Left lung (tissue), 4 donors: ENCODE measurements at regions not wholly inside any gene's neighbourhood (a gene's known extent, or its start where the extent isn't known, plus 50 kb on each side); places are given as distances from the start of the nearest gene placed in this dataset.

Experiments used
- ATAC-seq: fragments of 200-7000 bp; cut with Tn5 transposase; one replicate; pipeline ENCODE4 v1.9.1; 2020; ENCODE audit warnings: moderate library complexity
- DNase-seq, 4 donors: peaks; one replicate each; pipeline ENCODE4 v3.0.0-alpha.2; 2013 to 2020
- H3K27ac ChIP-seq, 2 donors: fragments of 200-600 bp; sonication (generic) in 1 of 2; one replicate each; pipeline versions ENCODE4 v1.5.0 to v1.8.0; 2020 to 2021
- H3K27me3 ChIP-seq, 2 donors: fragments of 200-600 bp; sonication (generic) in 1 of 2; one replicate each; pipeline versions ENCODE4 v1.5.0 to v1.8.0; 2020 to 2021
- H3K36me3 ChIP-seq, 2 donors: fragments of 200-600 bp; sonication (generic) in 1 of 2; one replicate each; pipeline versions ENCODE4 v1.5.0 to v1.8.0; 2020 to 2021
- H3K4me1 ChIP-seq, 2 donors: fragments of 200-600 bp; one replicate each; pipeline ENCODE4 v1.8.0; 2021
- H3K4me3 ChIP-seq, 2 donors: fragments of 200-600 bp; sonication (generic) in 1 of 2; one replicate each; pipeline versions ENCODE4 v1.5.0 to v1.8.0; 2020 to 2021; ENCODE audit warnings: mild to moderate bottlenecking in 1 of 2
- H3K9me3 ChIP-seq, 2 donors: fragments of 200-600 bp; sonication (generic) in 1 of 2; one replicate each; pipeline versions ENCODE4 v1.5.0 to v1.8.0; 2020 to 2021
- intact Hi-C, 2 donors: fragments of 100-400 bp; cut with DNase I; formaldehyde crosslinking; loops; one replicate each; pipeline versions ENCODE4 v1.11.2 to v1.14.2; 2022
- TF ChIP-seq, protein P1 (sequence below), 2 donors: fragments of 200-600 bp; sonication (generic) in 1 of 2; IDR thresholded peaks; one replicate each; pipeline versions ENCODE4 v1.5.0 to v1.8.0; 2021; ENCODE audit warnings: antibody characterized with exemption in 2 of 2
- donor health status: DM: no; HTN: yes; CAD: no.
- donor health status: DM: no; HTN: no; CAD: no.

DNA sequence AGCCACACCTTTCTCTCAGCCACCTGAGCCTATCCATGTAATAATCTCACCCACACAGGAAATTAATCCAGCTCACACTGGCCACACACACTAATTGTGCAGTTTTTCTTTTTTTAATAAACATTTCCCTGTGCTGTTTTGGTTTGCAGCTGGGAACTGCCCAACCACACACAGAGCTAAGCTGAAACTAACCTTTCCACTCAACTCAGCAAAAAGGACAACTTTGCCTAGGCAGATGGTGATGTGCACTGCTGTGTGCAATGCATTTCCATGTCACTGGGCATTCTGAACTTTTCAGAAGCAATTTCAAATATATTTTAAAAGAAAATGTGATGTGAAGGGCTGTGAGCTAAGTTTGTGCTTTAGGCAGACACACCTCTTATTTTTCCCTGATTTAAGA is 70.0 kb upstream of the TLL1 start:
- DNase-seq (no peak), ATAC-seq (no peak)
- no peaks in the 10 kb centered on the region for H3K27me3 ChIP-seq
- no peaks in the 10 kb centered on the region for H3K9me3 ChIP-seq
- intact Hi-C loops: no loop called here
- H3K4me1 ChIP-seq: no peaks in the 10 kb centered on the region
- TF ChIP-seq, protein P1, sequence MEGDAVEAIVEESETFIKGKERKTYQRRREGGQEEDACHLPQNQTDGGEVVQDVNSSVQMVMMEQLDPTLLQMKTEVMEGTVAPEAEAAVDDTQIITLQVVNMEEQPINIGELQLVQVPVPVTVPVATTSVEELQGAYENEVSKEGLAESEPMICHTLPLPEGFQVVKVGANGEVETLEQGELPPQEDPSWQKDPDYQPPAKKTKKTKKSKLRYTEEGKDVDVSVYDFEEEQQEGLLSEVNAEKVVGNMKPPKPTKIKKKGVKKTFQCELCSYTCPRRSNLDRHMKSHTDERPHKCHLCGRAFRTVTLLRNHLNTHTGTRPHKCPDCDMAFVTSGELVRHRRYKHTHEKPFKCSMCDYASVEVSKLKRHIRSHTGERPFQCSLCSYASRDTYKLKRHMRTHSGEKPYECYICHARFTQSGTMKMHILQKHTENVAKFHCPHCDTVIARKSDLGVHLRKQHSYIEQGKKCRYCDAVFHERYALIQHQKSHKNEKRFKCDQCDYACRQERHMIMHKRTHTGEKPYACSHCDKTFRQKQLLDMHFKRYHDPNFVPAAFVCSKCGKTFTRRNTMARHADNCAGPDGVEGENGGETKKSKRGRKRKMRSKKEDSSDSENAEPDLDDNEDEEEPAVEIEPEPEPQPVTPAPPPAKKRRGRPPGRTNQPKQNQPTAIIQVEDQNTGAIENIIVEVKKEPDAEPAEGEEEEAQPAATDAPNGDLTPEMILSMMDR (IDR thresholded peaks at IDR 0.05): no peak
- no peak overlapping the region for H3K27ac ChIP-seq
- no peaks in the 10 kb centered on the region for H3K36me3 ChIP-seq
- H3K4me3 ChIP-seq: no peak overlapping the region

DNA sequence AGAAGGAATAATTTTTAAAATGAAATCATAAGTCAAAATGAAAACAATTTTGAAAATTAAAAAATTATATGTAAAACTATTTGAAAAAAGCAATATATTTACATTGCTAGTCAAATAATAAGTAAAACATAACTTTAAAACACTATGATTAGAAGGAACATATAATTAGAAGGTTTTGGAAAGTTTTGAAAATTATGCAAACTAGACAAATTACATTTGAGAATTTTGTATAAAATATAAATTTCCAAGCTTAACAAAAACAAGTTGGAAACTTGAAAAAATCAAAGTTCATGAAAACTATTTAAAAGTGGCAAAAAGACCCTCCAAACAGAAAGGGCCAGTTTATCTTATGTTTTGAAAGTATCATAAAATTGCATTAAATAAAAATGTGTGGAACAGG is 67.6 kb upstream of the TLL1 start:
- Histone ChIP-seq H3K9me3 (no peaks in the 10 kb centered on the region), H3K27ac (no peak overlapping the region), H3K4me1 (no peaks in the 10 kb centered on the region), H3K27me3 (no peaks in the 10 kb centered on the region), H3K4me3 (no peak overlapping the region), H3K36me3 (no peaks in the 10 kb centered on the region)
- TF ChIP-seq, protein P1 (IDR thresholded peaks at IDR 0.05): no peak
- ATAC-seq (no peak), DNase-seq (no peak)
- intact Hi-C loops: no loop called here

DNA sequence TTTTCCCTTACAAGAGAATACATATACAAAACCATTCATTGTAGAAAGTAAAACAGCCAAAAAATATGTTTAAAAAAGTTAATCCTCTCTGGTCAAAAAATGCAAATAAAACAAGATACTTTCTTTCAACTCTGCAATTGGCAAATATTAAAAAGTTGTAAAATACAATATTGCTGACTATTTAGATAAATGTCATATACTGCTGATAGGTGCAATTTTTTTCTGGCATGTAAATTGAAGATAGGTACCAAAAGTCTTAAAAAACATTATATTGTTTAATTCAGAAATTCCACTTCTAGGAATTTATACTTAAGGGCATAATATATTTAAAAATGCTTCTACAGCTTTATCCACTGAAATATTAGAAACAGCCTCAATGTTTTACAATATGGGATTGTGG is 66.4 kb upstream of the TLL1 start:
- no peak overlapping the region for H3K27ac ChIP-seq
- TF ChIP-seq, protein P1 (IDR thresholded peaks at IDR 0.05): no peak
- no peaks in the 10 kb centered on the region for H3K36me3 ChIP-seq
- no peak overlapping the region for H3K4me3 ChIP-seq
- H3K4me1 ChIP-seq: no peaks in the 10 kb centered on the region
- H3K27me3 ChIP-seq: no peaks in the 10 kb centered on the region
- DNase-seq (no peak), ATAC-seq (no peak)
- intact Hi-C loops: no loop called here
- H3K9me3 ChIP-seq: no peaks in the 10 kb centered on the region

DNA sequence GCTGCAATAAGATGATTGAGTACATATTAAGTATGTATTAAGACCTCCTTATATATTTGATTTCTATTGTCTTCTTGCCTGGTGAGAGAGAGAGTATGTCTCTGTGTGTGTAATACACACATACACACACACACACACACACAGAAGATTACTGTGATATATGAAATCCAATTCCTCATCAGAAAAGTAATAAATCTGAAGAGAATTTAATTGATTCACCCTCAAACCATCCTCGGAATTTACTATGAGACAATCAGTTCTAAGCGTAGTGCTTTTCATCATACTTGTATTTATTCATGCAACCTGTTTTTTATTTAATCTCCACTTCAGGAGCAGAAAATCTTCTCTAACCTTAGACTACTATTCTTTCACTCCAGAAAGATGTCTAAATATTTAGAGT is 62.3 kb upstream of the TLL1 start:
- H3K4me3 ChIP-seq: no peak overlapping the region
- intact Hi-C loops: no loop called here
- H3K4me1 ChIP-seq: no peaks in the 10 kb centered on the region
- H3K27me3 ChIP-seq: no peaks in the 10 kb centered on the region
- no peak for ATAC-seq
- TF ChIP-seq, protein P1 (IDR thresholded peaks at IDR 0.05): no peak
- no peaks in the 10 kb centered on the region for H3K36me3 ChIP-seq
- H3K27ac ChIP-seq: no peak overlapping the region
- H3K9me3 ChIP-seq: peaks cover 0 to 2% of the 10 kb centered on the region in 2 donors
- DNase-seq: no peak

DNA sequence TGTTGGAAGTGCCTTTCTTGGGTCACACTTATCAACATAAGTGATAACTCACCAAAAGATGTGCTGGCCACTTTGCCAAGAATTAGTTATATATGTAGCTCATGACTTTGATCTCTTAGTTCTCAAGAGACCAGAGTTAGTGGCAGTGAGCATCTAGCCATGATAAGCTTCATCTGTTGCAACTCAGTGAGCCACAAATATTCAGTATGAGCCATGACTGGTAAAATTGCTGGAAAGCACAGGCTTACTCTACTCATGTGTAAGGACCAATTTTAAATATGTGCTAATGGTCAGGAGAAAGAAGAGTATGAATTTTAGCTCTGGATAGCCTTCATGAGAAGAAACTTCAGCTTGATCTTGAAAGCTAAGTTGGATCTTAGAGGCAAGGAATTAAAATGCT is 59.4 kb upstream of the TLL1 start:
- no peak overlapping the region for H3K4me3 ChIP-seq
- H3K27ac ChIP-seq: no peak overlapping the region
- TF ChIP-seq, protein P1 (IDR thresholded peaks at IDR 0.05): no peak
- H3K9me3 ChIP-seq: peaks cover 0 to 8% of the 10 kb centered on the region in 2 donors
- no peaks in the 10 kb centered on the region for H3K4me1 ChIP-seq
- no peaks in the 10 kb centered on the region for H3K27me3 ChIP-seq
- DNase-seq (no peak), ATAC-seq (no peak)
- no peaks in the 10 kb centered on the region for H3K36me3 ChIP-seq
- intact Hi-C loops: no loop called here
